CD4-positive, CD25-positive, alpha-beta regulatory T cell (primary cell): ENCODE measurements at regions not wholly inside any gene's neighbourhood (a gene's known extent, or its start where the extent isn't known, plus 50 kb on each side); places are given as distances from the start of the nearest gene placed in this dataset.

Experiments
- ATAC-seq, 2 donors: fragments of 150-1000 bp; cut with Tn5 transposase; one replicate each; pipeline ENCODE4 v1.10.0; 2021; ENCODE audit warnings: low read depth in 2 of 2, moderate number of reproducible peaks in 2 of 2, moderate library complexity in 1 of 2
- DNase-seq, 3 donors: peaks; one replicate each; pipeline versions ENCODE4 v3.0.0 to v3.0.0-alpha.2; 2012 to 2022; ENCODE audit warnings: mixed read lengths in 1 of 3
- H3K27ac ChIP-seq: one replicate; pipeline ENCODE4 v1.7.0; 2013; ENCODE audit warnings: mild to moderate bottlenecking, low read length; ENCODE audit not compliant: insufficient read depth, poor library complexity, severe bottlenecking
- H3K27me3 ChIP-seq: one replicate; pipeline ENCODE4 v1.7.0; 2013; ENCODE audit warnings: low read length; ENCODE audit not compliant: control insufficient read depth, insufficient read depth
- H3K36me3 ChIP-seq: one replicate; pipeline ENCODE4 v1.7.0; 2013; ENCODE audit warnings: mild to moderate bottlenecking, low read length, moderate library complexity; ENCODE audit not compliant: control insufficient read depth, insufficient read depth
- H3K4me1 ChIP-seq: 2 replicates; pipeline ENCODE4 v1.7.0; 2013; ENCODE audit warnings: mild to moderate bottlenecking, low read length; ENCODE audit not compliant: insufficient read depth, control insufficient read depth, poor library complexity, severe bottlenecking
- H3K4me3 ChIP-seq: one replicate; pipeline ENCODE4 v1.7.0; 2013; ENCODE audit warnings: low read depth, mild to moderate bottlenecking, low read length, moderate library complexity
- H3K9me3 ChIP-seq, 2 experiments: 1 replicate in 1 of 2; 2 replicates in 1 of 2; pipeline ENCODE4 v1.7.0; 2013; ENCODE audit warnings: low read length in 2 of 2, mild to moderate bottlenecking in 1 of 2, moderate library complexity in 1 of 2; ENCODE audit not compliant: control insufficient read depth in 2 of 2
- H3K27ac Mint-ChIP-seq, 3 donors: one replicate each; pipeline ENCODE4 v1.8.0; 2020 to 2022; ENCODE audit warnings: mild to moderate bottlenecking in 3 of 3, mixed read lengths in 3 of 3, moderate library complexity in 2 of 3
- H3K27me3 Mint-ChIP-seq: one replicate; pipeline ENCODE4 v1.8.0; 2022; ENCODE audit warnings: mild to moderate bottlenecking, mixed read lengths
- H3K36me3 Mint-ChIP-seq: one replicate; pipeline ENCODE4 v1.8.0; 2020; ENCODE audit warnings: mixed read lengths
- H3K4me1 Mint-ChIP-seq, 4 donors: one replicate each; pipeline ENCODE4 v1.8.0; 2020 to 2022; ENCODE audit warnings: mixed read lengths in 4 of 4, mild to moderate bottlenecking in 1 of 4
- H3K4me3 Mint-ChIP-seq, 4 donors: one replicate each; pipeline ENCODE4 v1.8.0; 2020 to 2022; ENCODE audit warnings: mild to moderate bottlenecking in 4 of 4, mixed read lengths in 4 of 4, moderate library complexity in 3 of 4
- H3K9me3 Mint-ChIP-seq, 7 donors: one replicate each; pipeline ENCODE4 v1.8.0; 2020 to 2022; ENCODE audit warnings: mixed read lengths in 7 of 7, mild to moderate bottlenecking in 3 of 7, moderate library complexity in 2 of 7

DNA sequence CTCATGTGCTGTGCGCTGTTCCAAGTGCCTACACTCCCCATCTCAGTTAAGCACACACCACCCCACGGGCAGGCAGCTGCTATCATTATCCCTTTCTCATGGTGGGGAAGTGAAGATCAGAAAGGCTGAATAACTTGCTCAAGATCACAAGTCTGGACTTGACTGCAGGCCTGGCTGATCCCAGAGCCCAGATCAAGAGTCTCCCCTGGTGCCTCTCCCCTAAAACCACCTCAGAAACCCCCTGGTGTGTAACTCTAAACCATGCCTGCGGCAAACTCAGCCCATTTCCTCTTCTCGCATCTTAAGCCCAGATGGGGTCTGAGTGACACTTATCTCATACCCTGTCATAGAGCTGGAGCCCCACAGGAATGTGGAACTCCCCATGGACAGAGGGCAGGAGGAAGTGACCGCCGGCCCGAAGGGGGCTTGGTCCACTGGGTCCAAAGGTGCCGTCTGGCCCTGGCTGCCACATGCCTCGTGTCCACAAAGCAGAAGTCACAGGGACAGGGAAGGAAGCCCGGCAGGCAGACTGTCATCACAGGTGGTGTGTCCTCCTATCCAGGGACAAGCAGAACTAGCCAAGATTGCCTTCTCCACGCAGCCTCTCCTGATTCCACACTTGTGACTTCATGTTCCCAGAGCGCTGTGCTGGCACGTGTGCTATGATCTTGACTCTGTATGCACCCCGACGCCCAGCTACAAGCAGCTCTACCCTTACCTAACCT lies 92.1 kb downstream of the SYF2 start:
- DNase-seq, result no peak

DNA sequence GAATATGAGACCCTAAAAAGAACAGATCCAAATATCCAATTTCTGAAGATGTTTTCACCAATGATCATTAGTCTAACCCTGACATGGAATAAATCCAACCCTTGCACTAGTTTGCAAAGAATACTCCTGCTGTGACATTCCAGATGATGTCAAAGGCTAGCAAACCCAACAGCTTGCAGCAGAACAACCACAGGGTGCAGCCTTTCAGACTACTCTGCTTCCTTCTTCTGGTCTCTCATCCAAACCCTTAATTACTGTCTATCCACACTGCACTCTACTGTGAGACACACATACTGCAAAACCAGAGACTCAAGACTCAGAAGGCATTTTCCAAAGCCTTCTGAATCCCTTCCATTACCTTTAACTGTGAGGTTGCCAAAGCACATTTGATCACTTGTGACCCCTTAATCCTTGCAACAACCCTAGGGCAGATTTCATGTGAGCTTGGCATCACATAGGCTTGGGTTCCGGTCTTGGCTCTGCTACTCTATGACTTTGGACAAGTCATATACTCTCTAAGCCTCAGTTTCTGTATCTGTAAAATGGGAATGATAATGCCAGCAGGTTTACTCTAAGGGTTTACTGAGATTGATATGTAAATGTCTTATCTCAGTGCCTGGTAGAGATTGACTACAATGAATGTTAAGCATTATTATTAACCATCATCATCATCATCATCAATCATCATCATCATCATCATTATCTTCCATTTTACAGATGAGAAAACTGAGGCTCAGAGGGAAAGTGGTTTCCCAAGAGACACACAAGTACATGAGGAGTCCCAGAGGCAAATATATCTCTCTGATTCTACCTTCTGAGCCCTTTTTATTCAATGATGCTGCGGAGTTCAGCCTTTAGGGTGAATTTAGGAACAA lies 94.5 kb downstream of the SYF2 start:
- H3K27me3 Mint-ChIP-seq, result peaks cover 34% of the 10 kb centered on the region
- no peak overlapping the region for H3K27ac Mint-ChIP-seq
- Histone ChIP-seq H3K27ac (no peak overlapping the region), H3K9me3 (no peaks in the 10 kb centered on the region), H3K4me3 (no peak overlapping the region), H3K36me3 (no peaks in the 10 kb centered on the region), H3K4me1 (no peaks in the 10 kb centered on the region), H3K27me3 (peaks cover 13% of the 10 kb centered on the region)
- no peak for DNase-seq
- ATAC-seq, result no peak
- peaks cover 0 to 3% (median 0%) of the 10 kb centered on the region in 7 donors for H3K9me3 Mint-ChIP-seq
- H3K4me1 Mint-ChIP-seq, result peaks cover 0 to 2% (median 0%) of the 10 kb centered on the region in 4 donors
- H3K36me3 Mint-ChIP-seq, result peaks cover 3% of the 10 kb centered on the region
- H3K4me3 Mint-ChIP-seq, result no peak overlapping the region

More for the DNA sequence above, 92.1 kb downstream of the SYF2 start:
- Mint-ChIP-seq H3K27ac (no peak overlapping the region), H3K36me3 (peaks cover 3% of the 10 kb centered on the region), H3K9me3 (peaks cover 0 to 2% (median 0%) of the 10 kb centered on the region in 7 donors), H3K4me1 (peaks cover 0 to 2% (median 0%) of the 10 kb centered on the region in 4 donors), H3K4me3 (no peak overlapping the region), H3K27me3 (peaks cover 35% of the 10 kb centered on the region)
- Histone ChIP-seq H3K9me3 (no peaks in the 10 kb centered on the region), H3K36me3 (no peaks in the 10 kb centered on the region), H3K4me3 (no peak overlapping the region), H3K27me3 (peaks cover 13% of the 10 kb centered on the region), H3K27ac (no peak overlapping the region), H3K4me1 (no peaks in the 10 kb centered on the region)
- peak in 1 of 2 donors; percentile 37 for ATAC-seq

DNA sequence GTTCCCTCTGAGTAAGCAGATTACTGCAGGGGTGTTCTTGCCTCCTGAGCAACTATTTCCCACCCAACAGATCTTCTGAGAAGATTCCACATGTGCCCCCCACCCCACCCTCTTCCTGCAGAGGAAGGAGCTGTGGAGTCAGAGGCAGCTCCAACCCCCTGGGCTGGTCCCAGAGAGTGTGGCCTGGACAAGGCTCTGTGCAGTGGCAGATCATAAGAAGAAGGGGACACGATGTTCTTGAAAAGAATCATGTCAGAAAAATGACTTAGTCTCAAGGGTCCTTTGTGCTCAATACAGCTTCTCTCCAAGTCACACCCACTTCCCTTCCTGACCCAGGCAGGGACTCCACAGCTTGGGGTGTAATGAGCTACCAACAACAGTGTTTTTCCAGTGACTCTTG lies 95.2 kb downstream of the SYF2 start:
- no peak overlapping the region for H3K4me3 Mint-ChIP-seq
- no peak overlapping the region for H3K27ac ChIP-seq
- DNase-seq (no peak), ATAC-seq (no peak)
- peaks cover 0 to 2% (median 0%) of the 10 kb centered on the region in 4 donors for H3K4me1 Mint-ChIP-seq
- H3K9me3 Mint-ChIP-seq, result peaks cover 0 to 3% (median 0%) of the 10 kb centered on the region in 7 donors
- no peaks in the 10 kb centered on the region for H3K4me1 ChIP-seq
- no peaks in the 10 kb centered on the region for H3K9me3 ChIP-seq
- peaks cover 13% of the 10 kb centered on the region for H3K27me3 ChIP-seq
- H3K27me3 Mint-ChIP-seq, result peaks cover 36% of the 10 kb centered on the region
- no peak overlapping the region for H3K4me3 ChIP-seq
- H3K36me3 Mint-ChIP-seq, result peaks cover 3% of the 10 kb centered on the region
- no peaks in the 10 kb centered on the region for H3K36me3 ChIP-seq
- H3K27ac Mint-ChIP-seq, result no peak overlapping the region

DNA sequence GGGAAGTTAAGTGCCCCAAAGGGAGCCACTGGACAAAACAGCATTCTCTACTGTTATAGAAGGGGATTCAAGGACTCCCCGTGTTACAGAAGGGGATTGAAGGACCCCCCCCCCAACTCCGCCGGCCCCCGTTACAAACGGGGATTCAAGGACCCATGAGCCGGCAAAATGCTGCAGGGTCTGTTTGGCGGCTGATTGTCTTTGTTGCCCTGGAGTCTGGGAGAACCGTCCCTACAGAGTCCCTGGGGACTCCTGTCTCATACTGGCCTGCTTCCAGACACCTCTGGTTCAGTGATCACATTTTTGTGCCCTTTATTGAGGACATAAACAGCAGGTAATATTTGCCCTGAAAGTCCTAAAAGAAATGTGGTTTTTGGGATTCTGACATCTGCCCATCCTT lies 96.4 kb downstream of the SYF2 start:
- no peaks in the 10 kb centered on the region for H3K9me3 ChIP-seq
- H3K36me3 ChIP-seq, result no peaks in the 10 kb centered on the region
- H3K4me3 Mint-ChIP-seq, result no peak overlapping the region
- ATAC-seq, result no peak
- peaks cover 0 to 3% (median 0%) of the 10 kb centered on the region in 7 donors for H3K9me3 Mint-ChIP-seq
- H3K4me3 ChIP-seq, result no peak overlapping the region
- DNase-seq, result no peak
- H3K36me3 Mint-ChIP-seq, result peaks cover 3% of the 10 kb centered on the region
- H3K27ac Mint-ChIP-seq, result no peak overlapping the region
- H3K27me3 ChIP-seq, result peaks cover 13% of the 10 kb centered on the region
- H3K4me1 ChIP-seq, result no peaks in the 10 kb centered on the region
- H3K27me3 Mint-ChIP-seq, result peaks cover 34% of the 10 kb centered on the region
- no peak overlapping the region for H3K27ac ChIP-seq
- no peaks in the 10 kb centered on the region for H3K4me1 Mint-ChIP-seq

DNA sequence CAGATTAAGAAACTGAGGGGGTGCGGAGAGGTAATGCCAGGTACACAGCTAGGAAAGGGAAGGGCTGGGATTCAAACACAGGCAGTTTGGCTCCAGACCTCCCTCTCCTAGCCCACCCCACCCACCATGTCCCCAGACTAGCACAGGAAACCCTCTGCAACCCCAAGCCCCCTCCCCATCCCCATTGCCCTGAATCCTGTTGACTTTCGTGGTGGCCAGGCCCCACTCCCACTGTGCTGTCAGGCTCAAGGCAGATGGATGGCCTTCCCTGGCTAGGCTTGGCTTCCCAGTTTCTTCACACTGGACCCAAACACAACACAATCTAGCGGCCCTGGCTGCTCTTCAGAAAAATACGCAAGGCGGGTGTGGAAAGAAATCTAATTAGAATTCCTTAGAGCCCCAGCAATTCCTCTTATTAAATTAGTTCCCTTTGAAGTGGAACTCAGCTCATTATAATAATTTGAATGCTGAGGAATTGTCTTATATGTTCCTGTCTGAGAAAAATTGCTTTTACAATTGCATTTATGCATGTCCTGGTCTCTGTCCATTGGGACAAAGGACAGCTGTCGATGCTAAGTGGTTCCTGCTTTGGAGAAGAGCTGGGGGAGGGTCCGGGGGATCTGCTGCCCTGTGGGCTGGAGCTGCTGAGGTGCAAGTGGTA lies 97.4 kb downstream of the SYF2 start:
- ATAC-seq (no peak), DNase-seq (no peak)
- H3K4me3 Mint-ChIP-seq, result no peak overlapping the region
- peaks cover 3% of the 10 kb centered on the region for H3K36me3 Mint-ChIP-seq
- H3K27me3 Mint-ChIP-seq, result peaks cover 24% of the 10 kb centered on the region
- H3K27ac Mint-ChIP-seq, result no peak overlapping the region
- Histone ChIP-seq H3K4me3 (no peak overlapping the region), H3K9me3 (no peaks in the 10 kb centered on the region), H3K27me3 (peaks cover 9% of the 10 kb centered on the region), H3K36me3 (no peaks in the 10 kb centered on the region), H3K27ac (no peak overlapping the region), H3K4me1 (no peaks in the 10 kb centered on the region)
- peaks cover 0 to 3% (median 0%) of the 10 kb centered on the region in 7 donors for H3K9me3 Mint-ChIP-seq
- H3K4me1 Mint-ChIP-seq, result no peaks in the 10 kb centered on the region

DNA sequence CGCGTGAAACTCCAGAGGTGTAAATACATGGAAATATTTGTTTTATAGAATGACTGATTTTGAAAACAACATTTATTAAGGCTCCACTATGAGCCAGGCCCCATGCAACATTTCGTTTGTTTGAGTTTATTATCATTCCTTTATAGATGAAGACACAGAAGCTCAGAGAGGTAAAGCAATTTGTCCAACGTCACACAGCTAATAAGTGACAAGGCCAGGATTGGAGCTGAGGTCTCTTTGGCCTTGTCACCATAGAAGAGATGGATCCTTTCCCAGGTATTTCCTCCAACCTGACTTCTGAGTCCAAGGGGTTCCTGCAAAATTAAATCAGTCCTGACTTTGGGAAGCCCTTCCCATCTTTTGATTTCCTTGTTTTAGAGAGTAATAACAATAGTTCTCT lies 98.0 kb downstream of the SYF2 start:
- Histone ChIP-seq H3K36me3 (no peaks in the 10 kb centered on the region), H3K4me3 (no peak overlapping the region), H3K27ac (no peak overlapping the region), H3K27me3 (peaks cover 9% of the 10 kb centered on the region), H3K4me1 (no peaks in the 10 kb centered on the region), H3K9me3 (no peaks in the 10 kb centered on the region)
- Mint-ChIP-seq H3K27me3 (peaks cover 22% of the 10 kb centered on the region), H3K4me3 (no peak overlapping the region), H3K27ac (no peak overlapping the region), H3K4me1 (no peaks in the 10 kb centered on the region), H3K36me3 (peaks cover 2% of the 10 kb centered on the region), H3K9me3 (peaks cover 0 to 3% (median 0%) of the 10 kb centered on the region in 7 donors)
- DNase-seq, result no peak
- no peak for ATAC-seq

DNA sequence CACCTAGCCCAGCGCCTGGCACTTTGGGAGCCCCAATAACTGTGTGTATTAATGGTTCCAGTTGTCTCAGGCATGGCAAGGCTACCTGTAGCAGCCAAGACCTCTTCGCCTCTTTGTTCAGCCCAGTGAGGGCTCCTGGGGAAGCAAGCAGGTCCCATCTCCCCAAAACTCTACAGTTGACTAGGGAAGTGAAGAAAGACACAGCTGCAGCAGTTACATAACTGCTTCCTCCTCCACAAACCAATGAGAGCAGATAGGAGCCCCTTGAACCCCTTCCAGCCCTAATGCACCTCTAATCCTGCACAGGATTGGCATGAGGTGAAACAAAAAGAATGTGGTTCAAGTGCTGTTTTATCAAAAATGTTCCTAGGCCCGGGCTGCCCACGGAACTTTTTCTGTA lies 100.5 kb downstream of the SYF2 start:
- H3K4me3 Mint-ChIP-seq, result no peak overlapping the region
- H3K9me3 Mint-ChIP-seq, result peaks cover 0 to 3% (median 0%) of the 10 kb centered on the region in 7 donors
- Histone ChIP-seq H3K4me3 (no peak overlapping the region), H3K27me3 (no peaks in the 10 kb centered on the region), H3K27ac (no peak overlapping the region), H3K4me1 (no peaks in the 10 kb centered on the region), H3K36me3 (no peaks in the 10 kb centered on the region), H3K9me3 (no peaks in the 10 kb centered on the region)
- DNase-seq (no peak), ATAC-seq (no peak)
- H3K4me1 Mint-ChIP-seq, result no peaks in the 10 kb centered on the region
- peaks cover 22% of the 10 kb centered on the region for H3K27me3 Mint-ChIP-seq
- no peak overlapping the region for H3K27ac Mint-ChIP-seq
- no peaks in the 10 kb centered on the region for H3K36me3 Mint-ChIP-seq
